ENCODE measurements at regions not wholly inside any gene's neighbourhood (a gene's known extent, or its start where the extent isn't known, plus 50 kb on each side); places are given as distances from the start of the nearest gene placed in this dataset.
"Not testable (repeated sequence)": the region's sequence is repeated elsewhere in the genome, so short reads cannot be mapped to it uniquely, and the experiment has no call there.

- H3K4me1 Mint-ChIP-seq = no peaks in the 10 kb centered on the region
- H3K27ac Mint-ChIP-seq = no peak overlapping the region
- no peak overlapping the region for H3K4me3 Mint-ChIP-seq
- peaks cover 0 to 6% (median 4%) of the 10 kb centered on the region in 7 donors for H3K9me3 Mint-ChIP-seq
- no peaks in the 10 kb centered on the region for H3K36me3 Mint-ChIP-seq
- no peak for DNase-seq
- H3K27me3 Mint-ChIP-seq = no peaks in the 10 kb centered on the region
- no peak for ATAC-seq (ENCODE audit: low read depth in 2 of 2)
These were observed 1276.6 kb upstream of the FLRT2 start for GRCh38 chr14:84253326-84253725.

GRCh38 chr14:84254290-84254689, 1275.7 kb upstream of the FLRT2 start:
- ATAC-seq (ENCODE audit: low read depth in 2 of 2) = no peak
- no peaks in the 10 kb centered on the region for H3K4me1 Mint-ChIP-seq
- no peaks in the 10 kb centered on the region for H3K36me3 Mint-ChIP-seq
- H3K27ac Mint-ChIP-seq = no peak overlapping the region
- DNase-seq = no peak
- no peaks in the 10 kb centered on the region for H3K27me3 Mint-ChIP-seq
- no peak overlapping the region for H3K4me3 Mint-ChIP-seq
- H3K9me3 Mint-ChIP-seq = peaks cover 0 to 6% (median 4%) of the 10 kb centered on the region in 7 donors

- no peak for DNase-seq
- Mint-ChIP-seq H3K36me3 (no peaks in the 10 kb centered on the region), H3K4me3 (no peak overlapping the region), H3K4me1 (no peaks in the 10 kb centered on the region), H3K27ac (no peak overlapping the region), H3K27me3 (no peaks in the 10 kb centered on the region), H3K9me3 (peaks cover 0 to 13% (median 4%) of the 10 kb centered on the region in 7 donors)
- ATAC-seq (ENCODE audit: low read depth in 2 of 2) = no peak
These were observed 1267.0 kb upstream of the FLRT2 start for GRCh38 chr14:84262932-84263331.

GRCh38 chr14:84272290-84272721, 1257.6 kb upstream of the FLRT2 start:
- Mint-ChIP-seq H3K4me3 (no peak overlapping the region), H3K27me3 (no peaks in the 10 kb centered on the region), H3K4me1 (no peaks in the 10 kb centered on the region), H3K36me3 (no peaks in the 10 kb centered on the region), H3K27ac (no peak overlapping the region), H3K9me3 (peaks cover 0 to 12% (median 2%) of the 10 kb centered on the region in 7 donors)
- ATAC-seq (ENCODE audit: low read depth in 2 of 2) (no peak), DNase-seq (no peak)

GRCh38 chr14:84273181-84273580, 1256.8 kb upstream of the FLRT2 start:
- Mint-ChIP-seq H3K36me3 (no peaks in the 10 kb centered on the region), H3K4me1 (no peaks in the 10 kb centered on the region), H3K4me3 (no peak overlapping the region), H3K27ac (no peak overlapping the region), H3K27me3 (no peaks in the 10 kb centered on the region), H3K9me3 (peaks cover 0 to 12% (median 2%) of the 10 kb centered on the region in 7 donors)
- no peak for DNase-seq
- ATAC-seq (ENCODE audit: low read depth in 2 of 2) = no peak

GRCh38 chr14:84282618-84283017, 1247.3 kb upstream of the FLRT2 start:
- DNase-seq (no peak), ATAC-seq (ENCODE audit: low read depth in 2 of 2) (no peak)
- Mint-ChIP-seq H3K27me3 (no peaks in the 10 kb centered on the region), H3K4me1 (no peaks in the 10 kb centered on the region), H3K27ac (no peak overlapping the region), H3K36me3 (no peaks in the 10 kb centered on the region), H3K9me3 (peaks cover 0 to 4% (median 2%) of the 10 kb centered on the region in 7 donors), H3K4me3 (no peak overlapping the region)

- H3K9me3 Mint-ChIP-seq = peaks cover 2 to 12% (median 5%) of the 10 kb centered on the region in 7 donors
- H3K27ac Mint-ChIP-seq = no peak overlapping the region
- no peaks in the 10 kb centered on the region for H3K4me1 Mint-ChIP-seq
- DNase-seq = no peak
- no peaks in the 10 kb centered on the region for H3K36me3 Mint-ChIP-seq
- ATAC-seq (ENCODE audit: low read depth in 2 of 2) = no peak
- no peak overlapping the region for H3K4me3 Mint-ChIP-seq
- no peaks in the 10 kb centered on the region for H3K27me3 Mint-ChIP-seq
These were observed 1241.2 kb upstream of the FLRT2 start for GRCh38 chr14:84288781-84289180.

- ATAC-seq (ENCODE audit: low read depth in 2 of 2) (no peak), DNase-seq (no peak)
- Mint-ChIP-seq H3K27ac (peak overlapping the region in 1 of 6 donors; percentile 51), H3K4me1 (no peaks in the 10 kb centered on the region), H3K4me3 (no peak overlapping the region), H3K36me3 (no peaks in the 10 kb centered on the region), H3K27me3 (no peaks in the 10 kb centered on the region), H3K9me3 (peaks cover 0 to 11% (median 3%) of the 10 kb centered on the region in 7 donors)
These were observed 1231.2 kb upstream of the FLRT2 start for GRCh38 chr14:84298663-84299195.

- Mint-ChIP-seq H3K4me1 (no peaks in the 10 kb centered on the region), H3K36me3 (no peaks in the 10 kb centered on the region), H3K27ac (no peak overlapping the region), H3K27me3 (no peaks in the 10 kb centered on the region), H3K9me3 (peaks cover 4 to 31% (median 8%) of the 10 kb centered on the region in 7 donors), H3K4me3 (no peak overlapping the region)
- ATAC-seq (ENCODE audit: low read depth in 2 of 2) = no peak
- no peak for DNase-seq
These were observed 1226.8 kb upstream of the FLRT2 start for GRCh38 chr14:84303140-84303539.

- Mint-ChIP-seq H3K4me1 (no peaks in the 10 kb centered on the region), H3K27ac (no peak overlapping the region), H3K9me3 (peaks cover 0 to 16% (median 11%) of the 10 kb centered on the region in 7 donors), H3K36me3 (no peaks in the 10 kb centered on the region), H3K4me3 (no peak overlapping the region), H3K27me3 (no peaks in the 10 kb centered on the region)
- DNase-seq (no peak), ATAC-seq (ENCODE audit: low read depth in 2 of 2) (no peak)
These were observed 1217.4 kb upstream of the FLRT2 start for GRCh38 chr14:84312551-84312950.

GRCh38 chr14:84323450-84323849, 1206.5 kb upstream of the FLRT2 start:
- H3K27me3 Mint-ChIP-seq = no peaks in the 10 kb centered on the region
- ATAC-seq (ENCODE audit: low read depth in 2 of 2) (no peak), DNase-seq (no peak)
- H3K36me3 Mint-ChIP-seq = no peaks in the 10 kb centered on the region
- H3K27ac Mint-ChIP-seq = no peak overlapping the region
- no peaks in the 10 kb centered on the region for H3K4me1 Mint-ChIP-seq
- no peak overlapping the region for H3K4me3 Mint-ChIP-seq
- peaks cover 3 to 12% (median 7%) of the 10 kb centered on the region in 7 donors for H3K9me3 Mint-ChIP-seq

GRCh38 chr14:84323978-84324377, 1206.0 kb upstream of the FLRT2 start:
- no peaks in the 10 kb centered on the region for H3K36me3 Mint-ChIP-seq
- DNase-seq (no peak), ATAC-seq (ENCODE audit: low read depth in 2 of 2) (no peak)
- no peaks in the 10 kb centered on the region for H3K27me3 Mint-ChIP-seq
- no peaks in the 10 kb centered on the region for H3K4me1 Mint-ChIP-seq
- peaks cover 3 to 13% (median 10%) of the 10 kb centered on the region in 7 donors for H3K9me3 Mint-ChIP-seq
- no peak overlapping the region for H3K4me3 Mint-ChIP-seq
- H3K27ac Mint-ChIP-seq = peak overlapping the region in 1 of 6 donors; percentile 51

- Mint-ChIP-seq H3K27ac (no peak overlapping the region), H3K36me3 (no peaks in the 10 kb centered on the region), H3K27me3 (no peaks in the 10 kb centered on the region), H3K4me1 (no peaks in the 10 kb centered on the region), H3K4me3 (no peak overlapping the region), H3K9me3 (peaks cover 4 to 15% (median 6%) of the 10 kb centered on the region in 7 donors)
- no peak for ATAC-seq (ENCODE audit: low read depth in 2 of 2)
- DNase-seq = no peak
These were observed 1193.5 kb upstream of the FLRT2 start for GRCh38 chr14:84336433-84336832.

- Mint-ChIP-seq H3K36me3 (no peaks in the 10 kb centered on the region), H3K27me3 (no peaks in the 10 kb centered on the region), H3K9me3 (peaks cover 0 to 9% (median 6%) of the 10 kb centered on the region in 7 donors), H3K4me3 (no peak overlapping the region), H3K27ac (no peak overlapping the region), H3K4me1 (no peaks in the 10 kb centered on the region)
- DNase-seq = no peak
- ATAC-seq (ENCODE audit: low read depth in 2 of 2) = no peak
These were observed 1189.0 kb upstream of the FLRT2 start for GRCh38 chr14:84340938-84341337.

- H3K9me3 Mint-ChIP-seq, H3K4me1 Mint-ChIP-seq: not testable (repeated sequence)
These were observed 1188.1 kb upstream of the FLRT2 start for GRCh38 chr14:84341867-84342266.

More at GRCh38 chr14:84341867-84342266, 1188.1 kb upstream of the FLRT2 start:
- not testable (repeated sequence) for H3K4me3 Mint-ChIP-seq; DNase-seq; ATAC-seq (ENCODE audit: low read depth in 2 of 2); H3K27me3 Mint-ChIP-seq; H3K27ac Mint-ChIP-seq; H3K36me3 Mint-ChIP-seq
